ENCODE measurements at regions not wholly inside any gene's neighbourhood (a gene's known extent, or its start where the extent isn't known, plus 50 kb on each side); places are given as distances from the start of the nearest gene placed in this dataset.

DNA sequence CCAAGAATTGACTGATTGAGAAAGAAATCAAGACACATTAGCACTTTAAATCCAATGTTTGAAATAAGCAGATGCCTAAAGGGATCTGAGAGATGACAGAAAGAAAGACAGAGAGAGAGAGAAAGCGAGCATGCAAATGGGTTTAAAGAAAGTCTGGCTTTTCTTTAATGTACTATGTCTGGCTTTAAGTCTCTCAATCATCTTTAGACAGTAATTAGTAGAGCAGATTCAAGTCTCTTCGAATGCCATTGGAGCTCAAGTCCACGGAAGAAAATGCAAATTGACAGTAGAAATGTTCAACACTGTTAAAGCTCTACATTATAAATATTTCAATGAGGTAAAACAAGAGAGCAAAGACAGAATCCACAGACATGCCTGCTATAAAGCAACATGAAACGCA is 1480.2 kb upstream of the CDH8 start:
- Histone ChIP-seq H3K27me3 (ENCODE audit: control insufficient read depth, insufficient read depth, low read length) (no peaks in the 10 kb centered on the region), H3K9me3 (ENCODE audit: control insufficient read depth, low read length) (no peaks in the 10 kb centered on the region), H3K4me1 (ENCODE audit: control insufficient read depth, insufficient read depth, low read length) (no peaks in the 10 kb centered on the region), H3K9ac (ENCODE audit: low read length) (no peak overlapping the region), H3K4me3 (ENCODE audit: low read length) (no peak overlapping the region), H3K36me3 (ENCODE audit: control insufficient read depth, insufficient read depth, low read length) (no peaks in the 10 kb centered on the region)

DNA sequence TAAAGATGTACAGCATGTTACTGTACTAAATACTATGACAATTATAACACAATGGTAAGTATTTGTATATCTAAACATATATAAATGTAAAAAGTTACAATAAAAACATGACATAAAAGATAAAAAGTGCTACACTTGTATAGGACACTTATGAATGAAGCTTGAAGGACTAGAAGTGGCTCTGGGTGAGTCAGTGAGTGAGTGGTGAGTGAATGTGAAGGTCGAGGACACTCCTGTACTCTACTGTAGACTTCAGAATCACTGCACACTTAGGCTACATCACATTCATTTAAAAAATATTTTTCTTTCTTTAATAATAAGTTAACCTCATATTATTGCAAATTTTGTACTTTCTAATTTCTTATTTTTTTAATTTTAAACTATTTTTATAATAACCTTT is 1476.7 kb upstream of the CDH8 start:
- H3K4me3 ChIP-seq (ENCODE audit: low read length): no peak overlapping the region
- no peaks in the 10 kb centered on the region for H3K36me3 ChIP-seq (ENCODE audit: control insufficient read depth, insufficient read depth, low read length)
- no peaks in the 10 kb centered on the region for H3K9me3 ChIP-seq (ENCODE audit: control insufficient read depth, low read length)
- H3K27me3 ChIP-seq (ENCODE audit: control insufficient read depth, insufficient read depth, low read length): no peaks in the 10 kb centered on the region
- no peaks in the 10 kb centered on the region for H3K4me1 ChIP-seq (ENCODE audit: control insufficient read depth, insufficient read depth, low read length)
- H3K9ac ChIP-seq (ENCODE audit: low read length): no peak overlapping the region

DNA sequence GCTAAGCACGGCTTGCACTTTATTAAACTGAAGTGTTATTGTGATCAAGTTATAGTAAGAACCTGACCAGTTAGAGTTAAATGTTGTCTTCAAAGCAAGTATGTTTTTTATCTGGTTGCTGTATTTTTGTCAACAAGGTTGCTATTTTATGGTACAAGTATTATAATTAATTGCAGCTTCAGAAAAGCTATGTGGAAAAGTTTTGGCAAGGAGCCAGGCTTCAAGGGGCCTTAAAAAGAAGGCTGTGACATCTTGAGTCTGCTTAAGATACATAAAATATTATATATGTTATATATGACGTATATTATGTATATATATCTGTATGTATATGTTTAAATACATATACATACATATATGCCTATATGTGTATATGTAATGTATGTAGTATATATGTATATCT is 1461.2 kb upstream of the CDH8 start:
- Histone ChIP-seq H3K9me3 (ENCODE audit: control insufficient read depth, low read length) (no peaks in the 10 kb centered on the region), H3K9ac (ENCODE audit: low read length) (no peak overlapping the region), H3K36me3 (ENCODE audit: control insufficient read depth, insufficient read depth, low read length) (no peaks in the 10 kb centered on the region), H3K4me3 (ENCODE audit: low read length) (no peak overlapping the region), H3K4me1 (ENCODE audit: control insufficient read depth, insufficient read depth, low read length) (no peaks in the 10 kb centered on the region), H3K27me3 (ENCODE audit: control insufficient read depth, insufficient read depth, low read length) (no peaks in the 10 kb centered on the region)

DNA sequence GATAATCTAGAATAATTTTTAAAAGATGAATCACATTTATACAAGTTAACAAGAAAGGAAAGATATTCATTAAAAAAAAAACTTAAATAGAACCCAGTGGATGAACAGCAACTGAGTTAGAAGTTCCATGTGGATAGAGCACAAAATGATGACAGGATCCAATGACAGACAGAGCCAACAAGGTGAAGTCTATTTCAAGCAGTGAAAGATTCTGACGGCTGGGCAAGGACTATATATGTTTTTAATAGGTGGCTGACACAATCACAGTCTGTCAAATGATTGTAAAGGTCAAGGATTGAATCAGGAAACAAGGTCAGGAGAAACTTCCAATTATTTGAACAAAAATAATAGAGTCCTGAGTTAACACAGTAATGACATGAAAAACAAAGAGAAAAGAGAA is 1460.0 kb upstream of the CDH8 start:
- Histone ChIP-seq H3K9me3 (ENCODE audit: control insufficient read depth, low read length) (no peaks in the 10 kb centered on the region), H3K27me3 (ENCODE audit: control insufficient read depth, insufficient read depth, low read length) (no peaks in the 10 kb centered on the region), H3K36me3 (ENCODE audit: control insufficient read depth, insufficient read depth, low read length) (no peaks in the 10 kb centered on the region), H3K4me1 (ENCODE audit: control insufficient read depth, insufficient read depth, low read length) (no peaks in the 10 kb centered on the region), H3K4me3 (ENCODE audit: low read length) (no peak overlapping the region), H3K9ac (ENCODE audit: low read length) (no peak overlapping the region)

DNA sequence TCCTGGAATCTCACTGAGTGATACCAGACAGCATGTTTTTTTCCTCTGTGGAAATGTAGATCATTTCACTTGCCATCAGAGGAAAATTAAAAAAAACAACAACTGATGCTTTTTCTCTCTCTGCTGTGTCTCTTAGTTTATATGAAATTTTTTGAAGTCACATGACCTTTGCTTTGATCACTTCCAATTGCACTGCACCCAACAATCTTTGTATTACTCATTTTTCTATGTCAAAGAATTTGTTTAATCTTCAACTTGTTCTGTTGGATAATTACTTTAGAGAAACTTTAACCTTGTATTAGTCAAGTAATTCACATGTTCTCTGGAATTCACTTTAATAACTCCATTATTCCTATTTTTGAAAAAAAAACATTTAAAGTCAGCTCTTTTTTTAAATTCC is 1452.7 kb upstream of the CDH8 start:
- Histone ChIP-seq H3K36me3 (ENCODE audit: control insufficient read depth, insufficient read depth, low read length) (no peaks in the 10 kb centered on the region), H3K27me3 (ENCODE audit: control insufficient read depth, insufficient read depth, low read length) (no peaks in the 10 kb centered on the region), H3K4me3 (ENCODE audit: low read length) (no peak overlapping the region), H3K9ac (ENCODE audit: low read length) (no peak overlapping the region), H3K4me1 (ENCODE audit: control insufficient read depth, insufficient read depth, low read length) (no peaks in the 10 kb centered on the region), H3K9me3 (ENCODE audit: control insufficient read depth, low read length) (no peaks in the 10 kb centered on the region)

DNA sequence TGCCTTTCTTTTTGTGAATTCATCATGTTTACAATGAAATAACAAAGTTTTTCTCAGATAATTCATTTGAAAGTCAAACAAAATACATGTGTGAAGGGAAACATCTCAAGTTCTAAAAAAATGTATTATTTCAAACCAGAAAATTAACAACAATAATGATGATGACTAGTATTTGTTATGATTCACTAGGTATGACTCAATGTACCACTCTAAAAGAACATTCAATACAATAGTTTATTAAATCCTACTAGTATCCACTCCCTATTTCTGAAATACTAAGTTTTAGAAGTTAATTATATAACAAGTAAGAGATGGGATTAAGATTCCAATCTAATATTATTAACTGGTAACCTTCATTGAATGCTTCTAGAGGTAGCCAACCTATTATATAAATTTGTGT is 1444.8 kb upstream of the CDH8 start:
- Histone ChIP-seq H3K9ac (ENCODE audit: low read length) (no peak overlapping the region), H3K4me3 (ENCODE audit: low read length) (no peak overlapping the region), H3K36me3 (ENCODE audit: control insufficient read depth, insufficient read depth, low read length) (no peaks in the 10 kb centered on the region), H3K9me3 (ENCODE audit: control insufficient read depth, low read length) (no peaks in the 10 kb centered on the region), H3K4me1 (ENCODE audit: control insufficient read depth, insufficient read depth, low read length) (no peaks in the 10 kb centered on the region), H3K27me3 (ENCODE audit: control insufficient read depth, insufficient read depth, low read length) (no peaks in the 10 kb centered on the region)

DNA sequence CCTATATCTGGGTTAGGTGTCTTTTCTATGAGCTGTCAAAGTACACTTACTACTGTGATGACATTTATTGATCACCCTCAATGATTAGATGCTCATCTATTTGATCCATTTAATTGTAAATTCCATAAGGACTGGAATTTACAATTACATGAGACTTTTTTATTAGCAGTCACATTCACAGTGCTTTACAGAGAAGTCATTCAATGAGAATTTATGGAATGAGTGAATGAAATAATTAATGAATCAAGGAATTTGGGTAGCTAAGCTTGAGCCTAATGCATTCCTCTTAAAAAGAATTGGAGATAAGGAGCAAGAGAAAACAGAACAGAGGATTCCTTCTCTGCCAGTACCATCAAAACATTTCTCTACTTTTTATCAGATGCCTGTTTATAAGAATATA is 1437.5 kb upstream of the CDH8 start:
- Histone ChIP-seq H3K36me3 (ENCODE audit: control insufficient read depth, insufficient read depth, low read length) (no peaks in the 10 kb centered on the region), H3K4me1 (ENCODE audit: control insufficient read depth, insufficient read depth, low read length) (no peaks in the 10 kb centered on the region), H3K9me3 (ENCODE audit: control insufficient read depth, low read length) (no peaks in the 10 kb centered on the region), H3K4me3 (ENCODE audit: low read length) (no peak overlapping the region), H3K9ac (ENCODE audit: low read length) (no peak overlapping the region), H3K27me3 (ENCODE audit: control insufficient read depth, insufficient read depth, low read length) (no peaks in the 10 kb centered on the region)

DNA sequence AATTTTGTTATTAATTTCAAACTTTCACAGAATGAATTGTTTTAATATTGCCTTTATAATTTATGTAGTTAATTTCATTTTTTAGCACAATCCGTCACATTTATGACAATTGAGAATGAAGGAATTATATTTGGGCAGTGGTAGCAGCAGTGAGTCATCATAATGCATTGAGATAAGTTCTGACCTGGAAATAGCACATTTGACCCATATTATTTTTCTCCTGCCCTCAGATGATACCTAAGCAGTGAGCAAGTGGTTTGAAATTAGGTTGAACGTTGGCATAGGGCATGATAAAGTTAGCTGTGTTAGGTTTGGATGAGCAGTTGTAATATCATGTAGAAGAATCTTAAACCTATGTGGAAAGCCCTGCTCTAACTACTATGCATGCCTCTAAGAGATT is 1431.3 kb upstream of the CDH8 start:
- H3K9me3 ChIP-seq (ENCODE audit: control insufficient read depth, low read length): no peaks in the 10 kb centered on the region
- no peaks in the 10 kb centered on the region for H3K36me3 ChIP-seq (ENCODE audit: control insufficient read depth, insufficient read depth, low read length)
- H3K9ac ChIP-seq (ENCODE audit: low read length): no peak overlapping the region
- H3K27me3 ChIP-seq (ENCODE audit: control insufficient read depth, insufficient read depth, low read length): no peaks in the 10 kb centered on the region
- no peaks in the 10 kb centered on the region for H3K4me1 ChIP-seq (ENCODE audit: control insufficient read depth, insufficient read depth, low read length)
- H3K4me3 ChIP-seq (ENCODE audit: low read length): no peak overlapping the region

DNA sequence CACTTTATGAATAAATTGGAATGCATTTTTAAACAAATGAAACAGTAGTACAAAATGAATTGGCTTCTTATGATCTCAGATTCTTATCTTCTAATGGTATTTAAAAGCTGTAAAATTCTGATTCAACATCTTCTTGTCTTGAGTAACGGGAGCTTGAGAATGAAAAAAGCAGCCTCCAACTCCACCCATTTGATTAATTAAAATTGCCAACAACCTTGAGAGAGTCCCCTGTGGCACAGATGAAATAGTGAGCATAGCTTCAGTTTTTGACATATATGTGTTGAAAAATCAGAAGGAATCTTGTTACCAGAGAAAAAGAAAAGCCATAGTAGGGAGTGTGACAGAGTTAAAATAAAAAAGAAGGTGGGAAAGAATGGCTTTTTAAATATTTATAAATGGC is 1426.1 kb upstream of the CDH8 start:
- Histone ChIP-seq H3K27me3 (ENCODE audit: control insufficient read depth, insufficient read depth, low read length) (no peaks in the 10 kb centered on the region), H3K9me3 (ENCODE audit: control insufficient read depth, low read length) (no peaks in the 10 kb centered on the region), H3K36me3 (ENCODE audit: control insufficient read depth, insufficient read depth, low read length) (no peaks in the 10 kb centered on the region), H3K4me1 (ENCODE audit: control insufficient read depth, insufficient read depth, low read length) (no peaks in the 10 kb centered on the region), H3K9ac (ENCODE audit: low read length) (no peak overlapping the region), H3K4me3 (ENCODE audit: low read length) (no peak overlapping the region)

DNA sequence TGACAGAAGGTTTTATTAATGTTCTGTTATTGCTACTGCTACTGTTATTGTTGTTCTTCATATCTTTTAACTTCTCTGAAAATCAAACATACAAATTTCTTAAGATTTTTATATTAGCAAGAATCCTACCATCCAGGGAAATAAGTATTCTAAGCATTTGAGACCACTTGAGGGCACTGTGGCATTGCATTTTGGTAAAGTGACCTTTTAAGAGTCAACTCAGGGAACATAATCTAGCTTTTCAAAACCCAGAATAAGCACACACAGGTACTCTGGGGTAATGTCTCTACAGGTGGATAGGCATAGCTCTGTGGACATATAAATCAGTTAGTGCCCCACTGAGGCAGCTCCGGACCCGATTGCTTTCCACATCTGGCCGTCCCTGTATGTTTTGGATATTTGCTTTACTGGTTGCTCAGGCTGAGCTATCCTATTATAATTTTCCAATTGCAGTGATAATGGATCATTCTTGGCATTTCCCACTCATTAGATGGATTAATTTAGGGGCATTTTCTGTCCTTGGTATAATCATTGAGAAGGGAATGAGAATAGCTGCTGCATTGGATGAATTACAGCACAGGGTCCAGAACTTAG is 1425.1 kb upstream of the CDH8 start:
- Histone ChIP-seq H3K27me3 (ENCODE audit: control insufficient read depth, insufficient read depth, low read length) (no peaks in the 10 kb centered on the region), H3K9me3 (ENCODE audit: control insufficient read depth, low read length) (no peaks in the 10 kb centered on the region), H3K4me1 (ENCODE audit: control insufficient read depth, insufficient read depth, low read length) (no peaks in the 10 kb centered on the region), H3K9ac (ENCODE audit: low read length) (no peak overlapping the region), H3K4me3 (ENCODE audit: low read length) (no peak overlapping the region), H3K36me3 (ENCODE audit: control insufficient read depth, insufficient read depth, low read length) (no peaks in the 10 kb centered on the region)

DNA sequence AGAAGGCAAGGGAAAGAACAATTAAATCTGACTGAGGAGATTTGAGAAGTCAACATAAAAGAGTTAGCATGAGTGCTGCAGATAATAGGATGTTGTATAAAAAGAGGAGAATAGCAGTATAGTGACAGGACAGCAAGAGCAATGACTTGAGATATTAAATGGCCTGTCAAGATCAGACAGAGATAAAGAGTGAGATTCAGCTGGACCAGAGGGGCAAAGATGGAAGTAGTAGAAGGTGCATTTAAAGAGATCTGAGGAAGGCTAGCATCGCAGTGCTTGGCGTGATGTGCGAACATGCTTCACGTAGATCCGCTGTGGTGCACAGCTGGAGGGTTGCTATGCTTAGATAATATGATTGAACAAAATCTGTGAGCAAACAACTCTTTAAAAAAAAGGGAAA is 1422.6 kb upstream of the CDH8 start:
- no peaks in the 10 kb centered on the region for H3K27me3 ChIP-seq (ENCODE audit: control insufficient read depth, insufficient read depth, low read length)
- H3K36me3 ChIP-seq (ENCODE audit: control insufficient read depth, insufficient read depth, low read length): no peaks in the 10 kb centered on the region
- no peaks in the 10 kb centered on the region for H3K4me1 ChIP-seq (ENCODE audit: control insufficient read depth, insufficient read depth, low read length)
- H3K9me3 ChIP-seq (ENCODE audit: control insufficient read depth, low read length): no peaks in the 10 kb centered on the region
- H3K9ac ChIP-seq (ENCODE audit: low read length): no peak overlapping the region
- H3K4me3 ChIP-seq (ENCODE audit: low read length): no peak overlapping the region

DNA sequence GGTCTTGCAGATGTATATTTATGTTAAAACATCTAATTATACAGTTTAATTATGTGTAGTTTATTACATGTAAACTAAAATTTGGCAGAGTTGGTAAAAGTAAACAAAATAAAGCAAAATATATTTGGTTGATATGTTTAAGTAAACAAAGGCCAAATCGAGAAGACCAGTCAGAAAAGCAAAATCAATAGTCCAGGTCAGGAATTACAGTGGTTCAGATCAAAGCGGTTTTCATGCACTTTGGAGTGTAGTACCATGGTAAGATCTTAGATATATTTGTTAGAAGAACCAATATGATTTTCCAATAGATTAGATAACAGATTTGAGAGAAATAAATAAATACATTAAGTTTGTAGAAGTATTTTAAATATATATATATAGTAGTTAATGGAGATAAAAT is 1421.6 kb upstream of the CDH8 start:
- no peaks in the 10 kb centered on the region for H3K4me1 ChIP-seq (ENCODE audit: control insufficient read depth, insufficient read depth, low read length)
- H3K9me3 ChIP-seq (ENCODE audit: control insufficient read depth, low read length): no peaks in the 10 kb centered on the region
- H3K9ac ChIP-seq (ENCODE audit: low read length): no peak overlapping the region

DNA sequence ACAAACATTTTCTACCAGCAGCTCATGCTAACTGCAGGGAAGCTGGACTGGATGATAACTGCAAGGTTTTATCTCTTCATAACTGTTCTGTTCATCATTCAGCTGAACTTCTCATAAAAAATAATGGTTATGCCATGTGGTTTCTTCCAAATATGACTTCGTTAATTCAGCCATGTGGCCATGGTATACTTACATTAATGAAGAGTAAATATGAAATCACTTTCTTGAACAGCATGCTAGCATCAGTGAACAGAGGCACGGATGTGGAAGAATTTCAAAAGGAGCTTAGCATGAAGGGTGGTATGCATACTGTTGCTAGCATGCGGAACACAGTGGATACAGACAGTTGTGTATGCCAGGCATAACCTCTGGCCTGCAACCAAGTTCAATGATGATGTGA is 1417.0 kb upstream of the CDH8 start:
- H3K36me3 ChIP-seq (ENCODE audit: control insufficient read depth, insufficient read depth, low read length): no peaks in the 10 kb centered on the region
- H3K4me1 ChIP-seq (ENCODE audit: control insufficient read depth, insufficient read depth, low read length): no peaks in the 10 kb centered on the region
- no peak overlapping the region for H3K9ac ChIP-seq (ENCODE audit: low read length)
- no peaks in the 10 kb centered on the region for H3K27me3 ChIP-seq (ENCODE audit: control insufficient read depth, insufficient read depth, low read length)
- no peak overlapping the region for H3K4me3 ChIP-seq (ENCODE audit: low read length)
- H3K9me3 ChIP-seq (ENCODE audit: control insufficient read depth, low read length): no peaks in the 10 kb centered on the region

More for the DNA sequence above, 1421.6 kb upstream of the CDH8 start:
- Histone ChIP-seq H3K4me3 (ENCODE audit: low read length) (no peak overlapping the region), H3K36me3 (ENCODE audit: control insufficient read depth, insufficient read depth, low read length) (no peaks in the 10 kb centered on the region), H3K27me3 (ENCODE audit: control insufficient read depth, insufficient read depth, low read length) (no peaks in the 10 kb centered on the region)

Data from mucosa of stomach (tissue), 1 donor.